ENCODE measurements at regions not wholly inside any gene's neighbourhood (a gene's known extent, or its start where the extent isn't known, plus 50 kb on each side); places are given as distances from the start of the nearest gene placed in this dataset.

GRCh38 chr20:6355754-6356451 lies 233.1 kb upstream of the FERMT1 start:
- Histone ChIP-seq H3K23me2 (ENCODE audit: low read depth, low read length) (no peaks in the 10 kb centered on the region; the same call in 1 of the 2 replicates), H2BK20ac (ENCODE audit: low read length) (no peak overlapping the region), H3K79me1 (ENCODE audit: low read depth, low read length) (no peaks in the 10 kb centered on the region), H2BK12ac (ENCODE audit: low read depth, low read length) (no peak overlapping the region), H4K20me1 (replicated peaks in 1 of 2; ENCODE audit: control insufficient read depth in 1 of 2, insufficient read depth in 2 of 2, low read length in 2 of 2) (no peaks in the 10 kb centered on the region), H3K9ac (replicated peaks in 1 of 4; ENCODE audit: extremely low read depth in 1 of 4, low read depth in 3 of 4, low read length in 3 of 4) (no peak overlapping the region), H3K4me1 (replicated peaks in 1 of 4; ENCODE audit: control insufficient read depth in 3 of 4, insufficient read depth in 4 of 4, low read length in 3 of 4) (no peaks in the 10 kb centered on the region), H4K5ac (ENCODE audit: insufficient read length, low read depth, low read length) (no peak overlapping the region), H2AFZ (ENCODE audit: low read length) (no peak overlapping the region), H3K4me3 (ENCODE audit: extremely low read depth in 1 of 4, insufficient read depth in 2 of 4, low read depth in 3 of 4, low read length in 4 of 4) (no peak overlapping the region), H3K36me3 (ENCODE audit: control insufficient read depth in 2 of 4, insufficient read depth in 4 of 4, low read length in 3 of 4) (no peaks in the 10 kb centered on the region), H2AK5ac (ENCODE audit: low read depth, low read length) (no peak overlapping the region), H3K56ac (replicated peaks; ENCODE audit: insufficient read length, low read depth, low read length) (no peak overlapping the region), H3K4me2 (ENCODE audit: insufficient read depth in 1 of 2, low read depth in 2 of 2, low read length in 2 of 2) (no peak overlapping the region), H4K91ac (replicated peaks; ENCODE audit: insufficient read length, low read length) (no peak overlapping the region), H3K9me3 (ENCODE audit: insufficient read depth in 2 of 2, low read depth in 1 of 2, low read length in 1 of 2) (no peaks in the 10 kb centered on the region), H3K14ac (ENCODE audit: insufficient read length) (no peak overlapping the region), H2BK15ac (ENCODE audit: low read length) (no peak overlapping the region), H3K27ac (ENCODE audit: low read depth, low read length) (no peak overlapping the region), H3K4ac (replicated peaks; ENCODE audit: insufficient read length, low read depth, low read length) (no peak overlapping the region), H3K27me3 (replicated peaks in 1 of 4; ENCODE audit: control insufficient read depth in 3 of 4, extremely low read depth in 1 of 4, insufficient read depth in 3 of 4, low read length in 3 of 4) (no peaks in the 10 kb centered on the region), H3K79me2 (ENCODE audit: control insufficient read depth in 1 of 2, insufficient read depth in 2 of 2, low read length in 2 of 2) (no peaks in the 10 kb centered on the region), H3K18ac (ENCODE audit: extremely low read depth, low read length) (no peak overlapping the region), H2BK5ac (ENCODE audit: low read depth, low read length) (no peak overlapping the region), H3K23ac (ENCODE audit: insufficient read length) (no peak overlapping the region), H2BK120ac (replicated peaks; ENCODE audit: low read depth, low read length) (no peak overlapping the region), H4K8ac (ENCODE audit: extremely low read depth, insufficient read depth, low read length) (no peak overlapping the region)
- FAIRE-seq = no peak
- CTCF ChIA-PET (ENCODE audit: partially characterized antibody) = interaction anchor here (0.7 to 1.6 kb wide), 3 partner anchors 28 to 192 kb away, joined by 3 to 5 read pairs (median 3); no protein-coding TSS in a partner anchor
- WGBS, 2 experiments (ENCODE audit: extremely low coverage in 1 of 2, insufficient coverage in 1 of 2, insufficient read length in 1 of 2, insufficient replicate concordance in 2 of 2, low coverage in 1 of 2, low lambda C conversion rate in 2 of 2, missing lambda C conversion rate in 1 of 2) = 93% methylated on average over 7 of the region's 7 CpGs; no CpG with 5 or more reads in 1 of the 2 experiments
- TF ChIP-seq KDM1A (IDR thresholded peaks at IDR 0.05; ENCODE audit: borderline replicate concordance, low read length) (no peak), RBBP5 (IDR thresholded peaks at IDR 0.05; ENCODE audit: borderline replicate concordance, low read depth, low read length) (no peak), TAF1 (IDR thresholded peaks at IDR 0.05; ENCODE audit: low read depth, low read length) (no peak), CBX5 (IDR thresholded peaks at IDR 0.05; ENCODE audit: low read depth, low read length) (no peak), POU5F1 (IDR thresholded peaks at IDR 0.05; ENCODE audit: low read depth, low read length) (no peak), SAP30 (IDR thresholded peaks at IDR 0.05; ENCODE audit: insufficient read depth, insufficient replicate concordance, low read length) (no peak), CEBPB (IDR thresholded peaks at IDR 0.05; ENCODE audit: low read depth, low read length) (no peak), SRF (IDR thresholded peaks at IDR 0.05; ENCODE audit: low read depth, low read length) (no peak), EP300 (IDR thresholded peaks at IDR 0.05; ENCODE audit: borderline replicate concordance in 1 of 2, low read depth in 2 of 2, low read length in 2 of 2) (no peak), NRF1 (IDR thresholded peaks at IDR 0.05; ENCODE audit: low read depth, low read length) (no peak)
- no peak for DNase-seq (ENCODE audit: low read depth in 1 of 2, low spot score in 2 of 2)
- POLR2A ChIA-PET (ENCODE audit: partially characterized antibody) = no interaction called here
